ENCODE measurements at regions not wholly inside any gene's neighbourhood (a gene's known extent, or its start where the extent isn't known, plus 50 kb on each side); places are given as distances from the start of the nearest gene placed in this dataset.

DNA sequence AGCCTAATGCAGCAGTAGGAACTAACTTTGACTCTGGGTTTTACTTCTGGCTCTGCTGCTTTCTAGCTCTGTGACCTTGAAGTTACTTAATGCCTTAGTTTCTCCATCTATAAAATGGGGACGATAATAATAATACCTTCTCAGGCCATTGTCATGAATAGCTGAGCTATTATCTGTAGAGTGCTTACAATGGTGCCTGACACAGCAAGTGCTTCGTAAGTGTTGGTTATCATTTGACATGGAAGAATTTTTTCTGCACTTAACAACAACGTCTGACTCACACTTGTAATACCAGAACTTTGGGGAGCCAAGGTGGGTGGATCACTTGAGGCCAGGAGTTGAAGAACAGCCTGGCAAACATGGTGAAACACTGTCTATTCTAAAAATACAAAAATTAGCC lies 140.5 kb downstream of the ARL4A start:
- H3K27ac ChIP-seq (replicated peaks), result no peak overlapping the region
- H3K4me3 ChIP-seq (replicated peaks; ENCODE audit: insufficient read depth, low read length), result no peak overlapping the region
- TF ChIP-seq GABPA (IDR thresholded peaks at IDR 0.05; ENCODE audit: low read depth) (no peak), SPI1 (IDR thresholded peaks at IDR 0.05; ENCODE audit: borderline replicate concordance, low read depth) (no peak), POLR2AphosphoS5 (IDR thresholded peaks at IDR 0.05; ENCODE audit: low read depth) (no peak), REST (IDR thresholded peaks at IDR 0.05; ENCODE audit: insufficient replicate concordance, low read depth) (no peak)
- TF ChIP-seq, protein P1, sequence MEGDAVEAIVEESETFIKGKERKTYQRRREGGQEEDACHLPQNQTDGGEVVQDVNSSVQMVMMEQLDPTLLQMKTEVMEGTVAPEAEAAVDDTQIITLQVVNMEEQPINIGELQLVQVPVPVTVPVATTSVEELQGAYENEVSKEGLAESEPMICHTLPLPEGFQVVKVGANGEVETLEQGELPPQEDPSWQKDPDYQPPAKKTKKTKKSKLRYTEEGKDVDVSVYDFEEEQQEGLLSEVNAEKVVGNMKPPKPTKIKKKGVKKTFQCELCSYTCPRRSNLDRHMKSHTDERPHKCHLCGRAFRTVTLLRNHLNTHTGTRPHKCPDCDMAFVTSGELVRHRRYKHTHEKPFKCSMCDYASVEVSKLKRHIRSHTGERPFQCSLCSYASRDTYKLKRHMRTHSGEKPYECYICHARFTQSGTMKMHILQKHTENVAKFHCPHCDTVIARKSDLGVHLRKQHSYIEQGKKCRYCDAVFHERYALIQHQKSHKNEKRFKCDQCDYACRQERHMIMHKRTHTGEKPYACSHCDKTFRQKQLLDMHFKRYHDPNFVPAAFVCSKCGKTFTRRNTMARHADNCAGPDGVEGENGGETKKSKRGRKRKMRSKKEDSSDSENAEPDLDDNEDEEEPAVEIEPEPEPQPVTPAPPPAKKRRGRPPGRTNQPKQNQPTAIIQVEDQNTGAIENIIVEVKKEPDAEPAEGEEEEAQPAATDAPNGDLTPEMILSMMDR (IDR thresholded peaks at IDR 0.05; ENCODE audit: insufficient read depth, low read length), result no peak
- no peaks in the 10 kb centered on the region for H3K27me3 ChIP-seq (ENCODE audit: insufficient read depth, poor library complexity, severe bottlenecking)
- no peak for DNase-seq (ENCODE audit: low read depth in 1 of 2, low spot score in 1 of 2)

- no peak overlapping the region for H3K4me3 ChIP-seq (replicated peaks; ENCODE audit: insufficient read depth, low read length)
- no peak overlapping the region for H3K27ac ChIP-seq (replicated peaks)
- H3K27me3 ChIP-seq (ENCODE audit: insufficient read depth, poor library complexity, severe bottlenecking), result no peaks in the 10 kb centered on the region
- DNase-seq (ENCODE audit: low read depth in 1 of 2, low spot score in 1 of 2), result no peak
- TF ChIP-seq REST (IDR thresholded peaks at IDR 0.05; ENCODE audit: insufficient replicate concordance, low read depth) (no peak), POLR2AphosphoS5 (IDR thresholded peaks at IDR 0.05; ENCODE audit: low read depth) (no peak), SPI1 (IDR thresholded peaks at IDR 0.05; ENCODE audit: borderline replicate concordance, low read depth) (no peak), GABPA (IDR thresholded peaks at IDR 0.05; ENCODE audit: low read depth) (no peak)
- TF ChIP-seq, protein P1 (IDR thresholded peaks at IDR 0.05; ENCODE audit: insufficient read depth, low read length), result no peak
Measured at GRCh38 chr7:12831024-12831423, 143.6 kb downstream of the ARL4A start.

DNA sequence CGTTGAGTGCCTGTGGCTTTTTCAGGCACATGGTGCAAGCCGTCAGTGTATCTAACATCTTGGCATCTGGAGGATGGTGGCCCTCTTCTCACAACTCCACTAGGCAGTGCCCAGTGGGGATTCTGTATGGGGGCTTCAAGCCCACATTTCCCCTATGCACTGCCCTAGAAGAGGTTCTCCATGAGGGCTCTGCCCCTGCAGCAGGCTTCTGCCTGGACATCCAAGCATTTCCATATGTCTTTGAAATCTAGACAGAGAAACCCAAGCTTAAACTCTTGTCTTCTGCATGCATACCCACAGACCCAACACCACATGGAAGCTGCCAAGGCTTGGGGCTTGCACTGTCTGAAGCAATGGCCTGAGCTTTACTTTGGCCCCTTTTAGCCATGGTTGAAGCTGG lies 146.4 kb downstream of the ARL4A start:
- H3K4me3 ChIP-seq (replicated peaks; ENCODE audit: insufficient read depth, low read length), result no peak overlapping the region
- H3K27ac ChIP-seq (replicated peaks), result no peak overlapping the region
- DNase-seq (ENCODE audit: low read depth in 1 of 2, low spot score in 1 of 2), result no peak
- no peaks in the 10 kb centered on the region for H3K27me3 ChIP-seq (ENCODE audit: insufficient read depth, poor library complexity, severe bottlenecking)
- TF ChIP-seq SPI1 (IDR thresholded peaks at IDR 0.05; ENCODE audit: borderline replicate concordance, low read depth) (no peak), POLR2AphosphoS5 (IDR thresholded peaks at IDR 0.05; ENCODE audit: low read depth) (no peak), GABPA (IDR thresholded peaks at IDR 0.05; ENCODE audit: low read depth) (no peak), REST (IDR thresholded peaks at IDR 0.05; ENCODE audit: insufficient replicate concordance, low read depth) (no peak)
- TF ChIP-seq, protein P1 (IDR thresholded peaks at IDR 0.05; ENCODE audit: insufficient read depth, low read length), result no peak
